ENCODE measurements at regions not wholly inside any gene's neighbourhood (a gene's known extent, or its start where the extent isn't known, plus 50 kb on each side); places are given as distances from the start of the nearest gene placed in this dataset.

GRCh38 chr5:53777864-53778618, 217.6 kb downstream of the NDUFS4 start:
- Histone ChIP-seq H3K27me3 (no peaks in the 10 kb centered on the region), H3K4me3 (ENCODE audit: low read depth, low read length) (no peak overlapping the region), H3K9me3 (no peaks in the 10 kb centered on the region), H3K4me1 (no peaks in the 10 kb centered on the region), H3K36me3 (no peaks in the 10 kb centered on the region)
- no peak for TF ChIP-seq CTCF (IDR thresholded peaks at IDR 0.05; ENCODE audit: low read depth, low read length)
- DNase-seq, result no peak

GRCh38 chr5:53779541-53779981, 219.1 kb downstream of the NDUFS4 start:
- Histone ChIP-seq H3K4me3 (ENCODE audit: low read depth, low read length) (no peak overlapping the region), H3K36me3 (no peaks in the 10 kb centered on the region), H3K9me3 (no peaks in the 10 kb centered on the region), H3K4me1 (no peaks in the 10 kb centered on the region), H3K27me3 (no peaks in the 10 kb centered on the region)
- TF ChIP-seq CTCF (IDR thresholded peaks at IDR 0.05; ENCODE audit: low read depth, low read length), result no peak
- DNase-seq, result no peak

DNA sequence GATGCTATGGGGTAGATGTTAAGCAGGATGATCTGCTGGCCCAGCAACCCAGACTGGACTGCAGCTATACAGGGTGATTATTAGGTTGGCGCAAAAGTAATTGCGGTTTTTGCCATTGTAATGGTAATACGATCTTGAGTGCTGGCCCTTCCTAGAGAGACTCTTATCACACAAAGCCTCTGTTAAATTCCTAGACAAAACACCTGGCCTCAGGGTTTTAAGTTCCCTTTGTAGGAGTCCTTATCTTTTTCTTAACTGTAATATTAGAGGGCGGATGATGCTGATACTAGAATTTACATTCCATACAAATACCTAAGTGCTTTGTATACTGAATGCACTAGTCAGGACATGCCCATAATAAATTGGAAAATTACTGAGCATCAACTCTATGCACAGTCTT, 222.2 kb downstream of the NDUFS4 start:
- no peaks in the 10 kb centered on the region for H3K4me1 ChIP-seq
- no peak for DNase-seq
- no peaks in the 10 kb centered on the region for H3K27me3 ChIP-seq
- no peaks in the 10 kb centered on the region for H3K9me3 ChIP-seq
- no peak for TF ChIP-seq CTCF (IDR thresholded peaks at IDR 0.05; ENCODE audit: low read depth, low read length)
- no peaks in the 10 kb centered on the region for H3K36me3 ChIP-seq
- no peak overlapping the region for H3K4me3 ChIP-seq (ENCODE audit: low read depth, low read length)

DNA sequence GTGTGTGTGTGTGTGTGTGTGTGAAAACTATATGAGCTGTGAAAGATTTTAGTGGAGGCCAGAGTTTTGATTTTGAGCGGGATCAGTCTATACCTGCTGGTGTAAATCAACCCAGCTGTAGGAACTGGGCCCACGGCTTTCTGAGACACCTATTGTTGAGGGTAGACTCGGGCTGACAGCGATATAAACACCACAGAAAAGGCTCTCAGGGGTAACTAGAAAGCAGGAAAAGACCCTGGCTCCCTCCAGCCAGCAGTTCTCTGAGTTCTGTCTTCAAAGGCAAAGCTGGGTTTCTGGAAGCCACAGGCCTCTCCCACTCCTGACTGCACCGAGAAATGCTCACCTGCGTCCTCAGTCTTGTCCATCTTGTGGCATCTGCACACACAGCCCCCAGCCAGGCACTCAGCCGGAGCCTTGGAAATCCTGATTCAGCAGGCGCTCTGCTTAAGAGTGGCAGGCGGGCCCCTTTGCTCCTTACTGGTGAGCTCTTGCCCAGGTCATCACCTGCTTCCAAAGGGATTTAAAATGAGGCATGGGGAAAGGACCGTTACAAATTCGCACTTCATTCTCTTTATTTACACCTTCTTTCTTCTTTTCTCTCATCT, 223.3 kb downstream of the NDUFS4 start:
- TF ChIP-seq CTCF (IDR thresholded peaks at IDR 0.05; ENCODE audit: low read depth, low read length), result no peak
- no peaks in the 10 kb centered on the region for H3K9me3 ChIP-seq
- no peak overlapping the region for H3K4me3 ChIP-seq (ENCODE audit: low read depth, low read length)
- H3K27me3 ChIP-seq, result no peaks in the 10 kb centered on the region
- no peaks in the 10 kb centered on the region for H3K36me3 ChIP-seq
- DNase-seq, result no peak
- no peaks in the 10 kb centered on the region for H3K4me1 ChIP-seq

- no peak overlapping the region for H3K4me3 ChIP-seq (ENCODE audit: low read depth, low read length)
- H3K36me3 ChIP-seq, result no peaks in the 10 kb centered on the region
- H3K9me3 ChIP-seq, result no peaks in the 10 kb centered on the region
- H3K4me1 ChIP-seq, result no peaks in the 10 kb centered on the region
- H3K27me3 ChIP-seq, result no peaks in the 10 kb centered on the region
- TF ChIP-seq CTCF (IDR thresholded peaks at IDR 0.05; ENCODE audit: low read depth, low read length), result no peak
- DNase-seq, result no peak
These were observed 224.2 kb downstream of the NDUFS4 start for GRCh38 chr5:53784596-53784995.

GRCh38 chr5:53785924-53786323, 225.5 kb downstream of the NDUFS4 start:
- Histone ChIP-seq H3K4me3 (ENCODE audit: low read depth, low read length) (no peak overlapping the region), H3K27me3 (no peaks in the 10 kb centered on the region), H3K9me3 (no peaks in the 10 kb centered on the region), H3K36me3 (no peaks in the 10 kb centered on the region), H3K4me1 (no peaks in the 10 kb centered on the region)
- no peak for TF ChIP-seq CTCF (IDR thresholded peaks at IDR 0.05; ENCODE audit: low read depth, low read length)
- no peak for DNase-seq
